GM12865 (cell line): ENCODE measurements at regions not wholly inside any gene's neighbourhood (a gene's known extent, or its start where the extent isn't known, plus 50 kb on each side); places are given as distances from the start of the nearest gene placed in this dataset.

Source experiments
- DNase-seq: peaks from one replicate; pipeline ENCODE4 v3.0.0; 2010; ENCODE audit warnings: low read depth
- H3K4me3 ChIP-seq: 2 replicates; pipeline ENCODE4 v1.5.1; 2011; ENCODE audit warnings: mild to moderate bottlenecking, low read depth, low read length, control low read depth
- TF ChIP-seq, protein P1 (sequence below): IDR thresholded peaks from 2 replicates; pipeline ENCODE4 v1.5.1; 2011; ENCODE audit warnings: low read length, control low read depth, low read depth, inconsistent platforms; ENCODE audit not compliant: insufficient read depth; ENCODE audit errors: missing control alignments

DNA sequence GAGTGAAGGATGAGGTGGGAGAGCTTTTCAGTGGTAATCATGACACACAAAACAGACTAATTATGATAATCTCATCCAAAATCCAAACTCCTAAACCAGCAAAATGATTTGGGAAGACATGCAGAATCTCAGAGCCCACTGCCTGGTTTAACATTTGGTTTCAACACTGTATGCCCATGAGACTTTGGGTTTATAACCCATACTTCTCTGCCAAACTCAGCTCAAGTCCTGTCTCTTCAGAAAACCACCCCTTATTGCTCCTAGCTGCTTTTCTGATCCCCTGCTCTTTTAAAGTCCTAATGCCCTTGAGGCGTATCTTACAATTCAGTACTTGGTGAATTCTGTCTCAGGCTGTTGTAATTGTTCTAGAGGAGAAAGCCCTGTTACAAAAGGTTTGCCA lies 593.0 kb upstream of the ID2 start:
- no peak for DNase-seq
- TF ChIP-seq, protein P1, sequence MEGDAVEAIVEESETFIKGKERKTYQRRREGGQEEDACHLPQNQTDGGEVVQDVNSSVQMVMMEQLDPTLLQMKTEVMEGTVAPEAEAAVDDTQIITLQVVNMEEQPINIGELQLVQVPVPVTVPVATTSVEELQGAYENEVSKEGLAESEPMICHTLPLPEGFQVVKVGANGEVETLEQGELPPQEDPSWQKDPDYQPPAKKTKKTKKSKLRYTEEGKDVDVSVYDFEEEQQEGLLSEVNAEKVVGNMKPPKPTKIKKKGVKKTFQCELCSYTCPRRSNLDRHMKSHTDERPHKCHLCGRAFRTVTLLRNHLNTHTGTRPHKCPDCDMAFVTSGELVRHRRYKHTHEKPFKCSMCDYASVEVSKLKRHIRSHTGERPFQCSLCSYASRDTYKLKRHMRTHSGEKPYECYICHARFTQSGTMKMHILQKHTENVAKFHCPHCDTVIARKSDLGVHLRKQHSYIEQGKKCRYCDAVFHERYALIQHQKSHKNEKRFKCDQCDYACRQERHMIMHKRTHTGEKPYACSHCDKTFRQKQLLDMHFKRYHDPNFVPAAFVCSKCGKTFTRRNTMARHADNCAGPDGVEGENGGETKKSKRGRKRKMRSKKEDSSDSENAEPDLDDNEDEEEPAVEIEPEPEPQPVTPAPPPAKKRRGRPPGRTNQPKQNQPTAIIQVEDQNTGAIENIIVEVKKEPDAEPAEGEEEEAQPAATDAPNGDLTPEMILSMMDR: no peak
- H3K4me3 ChIP-seq: no peak overlapping the region

DNA sequence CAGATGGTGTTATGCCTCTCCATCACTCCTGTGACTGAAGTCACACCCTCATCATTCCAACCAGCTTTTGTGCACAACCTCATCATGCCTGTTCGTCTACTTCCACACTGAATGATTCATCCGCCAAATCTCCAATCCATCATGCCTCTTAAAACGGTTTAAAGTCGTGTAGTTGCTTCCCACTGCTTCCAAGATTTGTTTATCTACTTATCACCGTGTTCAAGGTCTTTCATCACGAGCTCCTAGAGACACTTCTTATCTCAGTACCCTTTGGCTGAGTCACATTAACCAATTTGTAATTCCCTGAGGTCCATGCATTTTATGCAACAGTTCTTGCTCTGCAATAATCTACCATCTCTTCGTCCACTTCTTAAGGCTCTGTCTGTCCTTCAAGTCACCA lies 592.3 kb upstream of the ID2 start:
- DNase-seq: no peak
- no peak overlapping the region for H3K4me3 ChIP-seq
- TF ChIP-seq, protein P1: no peak

DNA sequence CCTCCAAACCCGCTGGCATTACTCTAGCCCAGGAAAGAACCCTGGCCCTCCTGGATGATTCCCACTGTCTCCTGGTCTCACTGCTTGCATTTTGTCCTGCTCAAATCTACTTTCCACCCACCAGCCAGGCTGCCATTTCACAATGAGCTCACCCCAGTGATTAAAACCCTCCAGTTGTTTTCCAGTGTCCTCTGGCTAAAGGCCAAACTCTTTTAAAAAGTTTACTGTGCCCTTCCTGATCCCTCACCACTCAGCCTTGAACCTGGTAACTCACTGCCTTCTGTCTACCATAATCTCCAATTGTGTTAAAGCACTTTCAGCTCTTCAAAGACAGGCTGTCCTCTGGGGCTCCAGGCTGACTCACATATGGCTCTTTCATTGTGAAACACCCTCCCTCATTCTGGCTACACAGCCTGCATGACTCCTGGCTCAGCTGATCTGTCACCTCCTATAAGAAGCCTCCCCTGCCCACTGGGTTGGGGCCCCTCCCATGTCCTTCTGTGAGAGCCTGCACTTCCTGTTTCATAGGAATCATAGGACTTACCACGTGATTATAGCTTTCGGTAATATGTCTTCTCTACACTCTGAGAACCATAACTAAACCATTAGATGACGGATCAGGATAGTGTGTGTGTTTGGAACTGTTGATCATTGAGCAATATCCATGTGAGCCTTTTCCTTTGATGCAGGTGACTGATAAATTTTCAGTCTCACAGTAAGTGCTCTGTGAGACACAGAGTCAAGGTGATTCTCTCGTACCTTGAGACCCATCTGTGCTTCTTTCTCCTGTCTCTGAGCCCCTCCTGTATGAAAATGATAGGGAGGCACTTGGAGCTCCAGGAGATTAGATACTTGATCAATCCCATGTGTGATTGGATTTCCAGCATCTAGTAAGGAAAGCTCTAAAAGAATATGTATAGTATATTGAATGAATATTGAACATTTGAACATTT lies 590.8 kb upstream of the ID2 start:
- TF ChIP-seq, protein P1: no peak
- DNase-seq: peak; percentile 57
- H3K4me3 ChIP-seq: no peak overlapping the region

DNA sequence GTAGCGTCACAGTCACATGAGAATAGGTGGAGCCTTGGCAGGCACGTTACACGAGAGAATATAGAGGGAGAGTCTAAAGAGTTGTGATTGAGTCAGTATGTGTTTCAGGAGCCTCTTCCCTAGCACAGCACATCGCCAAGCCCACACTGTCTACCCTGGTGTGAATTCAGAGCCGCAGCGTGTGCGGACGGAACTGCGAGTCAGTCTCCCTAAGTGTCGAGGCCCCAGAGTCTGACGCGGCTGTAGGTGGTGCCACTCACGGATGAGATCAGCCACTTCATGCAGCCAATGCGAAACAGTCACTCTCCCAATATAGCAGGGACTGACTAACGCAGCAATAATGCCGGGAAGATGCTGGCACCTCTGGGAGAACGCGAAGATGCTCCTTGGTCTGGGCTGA lies 587.3 kb upstream of the ID2 start:
- no peak for DNase-seq
- H3K4me3 ChIP-seq: no peak overlapping the region
- TF ChIP-seq, protein P1: no peak

DNA sequence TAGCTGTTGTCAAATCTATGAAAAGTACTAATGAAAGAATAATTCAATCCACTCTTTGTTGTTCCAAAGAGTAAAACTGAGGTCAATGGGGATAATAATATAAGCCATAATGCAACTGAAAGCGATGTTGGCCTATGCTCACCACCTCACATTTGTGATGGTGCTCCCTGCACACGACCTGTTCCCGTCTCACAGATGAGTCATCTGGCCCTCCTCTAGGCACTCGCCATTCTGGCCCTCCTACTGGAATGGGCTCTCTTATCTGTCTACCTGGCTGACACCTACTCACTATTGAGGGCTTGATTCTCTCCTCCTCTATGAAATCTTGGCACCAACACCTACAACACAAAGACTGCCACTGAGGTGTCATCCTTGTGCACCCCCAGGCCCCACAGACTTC lies 585.9 kb upstream of the ID2 start:
- H3K4me3 ChIP-seq: no peak overlapping the region
- TF ChIP-seq, protein P1: no peak
- no peak for DNase-seq

DNA sequence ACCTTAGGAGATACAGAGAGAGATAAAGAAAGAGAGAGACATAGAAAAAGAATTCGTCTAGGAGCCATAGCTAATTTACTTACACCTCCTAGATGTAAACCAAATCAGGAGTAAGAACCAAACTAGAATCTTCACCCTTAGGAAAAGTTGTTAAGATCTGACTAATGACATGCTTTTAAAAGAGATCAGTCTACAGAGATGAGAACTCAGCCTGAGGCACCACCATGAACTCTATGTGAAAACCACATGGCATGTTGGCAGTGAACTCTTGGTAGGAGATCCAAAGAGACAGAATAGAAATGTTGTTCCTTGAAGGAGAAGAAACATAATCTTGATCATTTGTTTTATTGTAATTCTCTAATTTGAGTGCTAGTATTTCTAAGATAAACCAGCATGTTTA lies 585.4 kb upstream of the ID2 start:
- no peak overlapping the region for H3K4me3 ChIP-seq
- DNase-seq: no peak
- TF ChIP-seq, protein P1: no peak
